CD4-positive, alpha-beta memory T cell (primary cell): ENCODE measurements at regions not wholly inside any gene's neighbourhood (a gene's known extent, or its start where the extent isn't known, plus 50 kb on each side); places are given as distances from the start of the nearest gene placed in this dataset.
A peak's percentile ranks its signal among the peaks of the same experiment; 100 is the strongest.
"Not testable (repeated sequence)": the region's sequence is repeated elsewhere in the genome, so short reads cannot be mapped to it uniquely, and the experiment has no call there.

Source experiments
- CTCF ChIA-PET: fragments of 350-600 bp; sonication (Branson Sonifier 250); formaldehyde crosslinking; loops from one replicate; lab custom pipeline; 2021; ENCODE audit warnings: inconsistent platforms; ENCODE audit not compliant: partially characterized antibody; lab: Charles Lee
- POLR2A ChIA-PET: fragments of 350-600 bp; sonication (Branson Sonifier 250); formaldehyde crosslinking; loops from one replicate; lab custom pipeline; 2021; ENCODE audit not compliant: partially characterized antibody; lab: Charles Lee
- DNase-seq, 5 donors: peaks; one replicate each; pipeline versions ENCODE4 v3.0.0 to v3.0.0-alpha.2; 2020 to 2022; ENCODE audit warnings: mixed read lengths in 1 of 5
- H3K27ac ChIP-seq: one replicate; pipeline ENCODE4 v1.7.0; 2013; ENCODE audit warnings: low read depth, low read length
- H3K27me3 ChIP-seq: 2 replicates; pipeline ENCODE4 v1.7.0; 2013; ENCODE audit warnings: mild to moderate bottlenecking, low read length, moderate library complexity; ENCODE audit not compliant: insufficient read depth
- H3K36me3 ChIP-seq: 2 replicates; pipeline ENCODE4 v1.7.0; 2013; ENCODE audit warnings: mild to moderate bottlenecking, low read length, moderate library complexity; ENCODE audit not compliant: insufficient read depth
- H3K4me1 ChIP-seq: 2 replicates; pipeline ENCODE4 v1.7.0; 2013; ENCODE audit warnings: mild to moderate bottlenecking, low read length, moderate library complexity; ENCODE audit not compliant: insufficient read depth
- H3K4me3 ChIP-seq, 2 donors: one replicate each; pipeline ENCODE4 v1.7.0; 2013; ENCODE audit warnings: low read length in 2 of 2, mild to moderate bottlenecking in 1 of 2
- H3K9me3 ChIP-seq, 2 donors: one replicate each; pipeline ENCODE4 v1.7.0; 2013; ENCODE audit warnings: low read length in 2 of 2, control low read depth in 1 of 2; ENCODE audit not compliant: control insufficient read depth in 1 of 2
- H3K27ac Mint-ChIP-seq, 7 donors: one replicate each; pipeline ENCODE4 v1.8.0; 2020 to 2021; ENCODE audit warnings: mixed read lengths in 7 of 7, mild to moderate bottlenecking in 6 of 7, inconsistent platforms in 3 of 7, moderate library complexity in 3 of 7
- H3K27me3 Mint-ChIP-seq, 2 donors: one replicate each; pipeline ENCODE4 v1.8.0; 2020 to 2021; ENCODE audit warnings: mixed read lengths in 2 of 2
- H3K36me3 Mint-ChIP-seq, 2 donors: one replicate each; pipeline ENCODE4 v1.8.0; 2020 to 2021; ENCODE audit warnings: mixed read lengths in 2 of 2, inconsistent platforms in 1 of 2, mild to moderate bottlenecking in 1 of 2
- H3K4me1 Mint-ChIP-seq, 4 donors: one replicate each; pipeline ENCODE4 v1.8.0; 2020 to 2021; ENCODE audit warnings: mixed read lengths in 4 of 4, mild to moderate bottlenecking in 1 of 4
- H3K4me3 Mint-ChIP-seq, 8 donors: one replicate each; pipeline ENCODE4 v1.8.0; 2020 to 2021; ENCODE audit warnings: mixed read lengths in 8 of 8, mild to moderate bottlenecking in 7 of 8, moderate library complexity in 6 of 8, inconsistent platforms in 3 of 8
- H3K9me3 Mint-ChIP-seq, 8 donors: one replicate each; pipeline ENCODE4 v1.8.0; 2020 to 2021; ENCODE audit warnings: mixed read lengths in 8 of 8, mild to moderate bottlenecking in 5 of 8, inconsistent platforms in 3 of 8, moderate library complexity in 1 of 8
- intact Hi-C: fragments of 100-400 bp; cut with micrococcal nuclease; formaldehyde crosslinking; loops from one replicate; pipeline ENCODE4 v1.15.1; 2023

DNA sequence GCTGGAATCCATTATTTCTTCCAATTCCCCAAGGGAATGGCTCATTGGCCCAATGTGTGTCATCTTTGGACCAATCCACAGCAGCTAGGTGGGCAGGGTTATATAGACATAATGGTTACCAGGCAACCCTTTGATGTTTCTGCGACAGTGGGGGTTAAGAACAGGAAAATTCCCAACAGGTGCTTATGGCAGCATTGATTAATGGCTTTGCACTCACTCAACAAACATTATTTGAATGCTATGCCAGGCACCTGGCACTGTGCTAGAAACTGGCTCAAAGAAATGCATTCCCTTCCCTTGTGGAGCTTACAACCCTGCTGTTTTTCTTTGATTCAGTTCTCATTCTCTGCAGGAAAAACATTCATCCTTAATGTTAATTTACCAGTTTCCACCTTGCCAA is 1221.0 kb downstream of the AACS start:
- Mint-ChIP-seq H3K4me3 (no peak overlapping the region), H3K27ac (no peak overlapping the region), H3K9me3 (peaks cover 2 to 10% (median 6%) of the 10 kb centered on the region in 8 donors), H3K27me3 (no peaks in the 10 kb centered on the region), H3K36me3 (no peaks in the 10 kb centered on the region), H3K4me1 (no peaks in the 10 kb centered on the region)
- Histone ChIP-seq H3K4me1 (no peaks in the 10 kb centered on the region), H3K4me3 (no peak overlapping the region), H3K36me3 (no peaks in the 10 kb centered on the region), H3K27ac (no peak overlapping the region), H3K9me3 (no peaks in the 10 kb centered on the region), H3K27me3 (no peaks in the 10 kb centered on the region)
- ChIA-PET POLR2A (no interaction called here), CTCF (interaction anchor here (1.1 kb wide), 1 partner anchor 11 kb away, joined by 3 read pairs; no protein-coding TSS in a partner anchor)
- no peak for DNase-seq
- intact Hi-C loops, result no loop called here

GRCh38 chr12:126290456-126290855 is 1225.2 kb downstream of the AACS start:
- CTCF ChIA-PET, result no interaction called here
- intact Hi-C loops, result no loop called here
- H3K27me3 Mint-ChIP-seq, result no peaks in the 10 kb centered on the region

DNA sequence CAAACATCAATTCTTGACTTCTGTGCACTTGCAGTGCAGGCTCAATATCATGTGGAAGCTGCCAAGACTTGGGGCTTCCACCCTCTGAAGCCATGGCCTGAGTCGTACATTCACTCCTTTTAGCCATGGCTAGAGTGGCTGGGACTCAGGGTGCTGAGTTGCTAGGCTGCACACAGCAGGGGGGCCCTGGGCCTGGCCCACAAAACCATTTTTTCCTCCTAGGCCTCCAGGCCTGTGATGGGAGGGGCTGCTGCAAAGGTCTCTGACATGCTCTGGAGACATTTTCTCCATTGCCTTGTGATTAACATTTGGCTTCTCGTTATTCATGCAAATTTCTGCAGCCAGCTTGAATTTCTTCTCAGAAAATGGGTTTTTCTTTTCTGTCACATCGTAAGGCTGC is 1226.8 kb downstream of the AACS start:
- H3K36me3 ChIP-seq, H3K36me3 Mint-ChIP-seq, intact Hi-C loops, DNase-seq, H3K4me1 ChIP-seq, H3K4me3 Mint-ChIP-seq, H3K27me3 ChIP-seq, H3K27me3 Mint-ChIP-seq, H3K4me3 ChIP-seq, H3K9me3 ChIP-seq, H3K4me1 Mint-ChIP-seq, CTCF ChIA-PET, POLR2A ChIA-PET, H3K27ac Mint-ChIP-seq, H3K27ac ChIP-seq: not testable (repeated sequence)
- peaks cover 3 to 19% (median 10%) of the 10 kb centered on the region in 8 donors for H3K9me3 Mint-ChIP-seq

More at GRCh38 chr12:126290456-126290855, 1225.2 kb downstream of the AACS start:
- H3K4me1 Mint-ChIP-seq, result no peaks in the 10 kb centered on the region
- Histone ChIP-seq H3K4me3 (no peak overlapping the region), H3K9me3 (no peaks in the 10 kb centered on the region), H3K27me3 (no peaks in the 10 kb centered on the region), H3K27ac (no peak overlapping the region), H3K4me1 (no peaks in the 10 kb centered on the region), H3K36me3 (no peaks in the 10 kb centered on the region)
- no peaks in the 10 kb centered on the region for H3K36me3 Mint-ChIP-seq
- H3K4me3 Mint-ChIP-seq, result no peak overlapping the region
- DNase-seq, result no peak
- H3K27ac Mint-ChIP-seq, result no peak overlapping the region
- POLR2A ChIA-PET, result no interaction called here
- peaks cover 2 to 19% (median 10%) of the 10 kb centered on the region in 8 donors for H3K9me3 Mint-ChIP-seq

- intact Hi-C loops, result no loop called here
- Mint-ChIP-seq H3K27me3 (no peaks in the 10 kb centered on the region), H3K9me3 (peaks cover 4 to 17% (median 8%) of the 10 kb centered on the region in 8 donors), H3K27ac (peak overlapping the region in 1 of 7 donors; percentile 59), H3K36me3 (no peaks in the 10 kb centered on the region), H3K4me3 (no peak overlapping the region), H3K4me1 (no peaks in the 10 kb centered on the region)
- Histone ChIP-seq H3K27me3 (no peaks in the 10 kb centered on the region), H3K9me3 (no peaks in the 10 kb centered on the region), H3K4me3 (no peak overlapping the region), H3K27ac (no peak overlapping the region), H3K36me3 (no peaks in the 10 kb centered on the region), H3K4me1 (no peaks in the 10 kb centered on the region)
- DNase-seq, result no peak
- POLR2A ChIA-PET, result no interaction called here
- CTCF ChIA-PET, result no interaction called here
These were observed 1230.4 kb downstream of the AACS start for GRCh38 chr12:126295652-126296051.

- intact Hi-C loops, result no loop called here
- Histone ChIP-seq H3K4me3 (no peak overlapping the region), H3K36me3 (no peaks in the 10 kb centered on the region), H3K9me3 (no peaks in the 10 kb centered on the region), H3K27ac (no peak overlapping the region), H3K4me1 (no peaks in the 10 kb centered on the region), H3K27me3 (no peaks in the 10 kb centered on the region)
- Mint-ChIP-seq H3K27me3 (no peaks in the 10 kb centered on the region), H3K4me3 (no peak overlapping the region), H3K4me1 (no peaks in the 10 kb centered on the region), H3K9me3 (peaks cover 0 to 16% (median 2%) of the 10 kb centered on the region in 8 donors), H3K27ac (no peak overlapping the region), H3K36me3 (no peaks in the 10 kb centered on the region)
- POLR2A ChIA-PET, result no interaction called here
- no peak for DNase-seq
- CTCF ChIA-PET, result no interaction called here
These were observed 1244.0 kb downstream of the AACS start for GRCh38 chr12:126309278-126309677.

DNA sequence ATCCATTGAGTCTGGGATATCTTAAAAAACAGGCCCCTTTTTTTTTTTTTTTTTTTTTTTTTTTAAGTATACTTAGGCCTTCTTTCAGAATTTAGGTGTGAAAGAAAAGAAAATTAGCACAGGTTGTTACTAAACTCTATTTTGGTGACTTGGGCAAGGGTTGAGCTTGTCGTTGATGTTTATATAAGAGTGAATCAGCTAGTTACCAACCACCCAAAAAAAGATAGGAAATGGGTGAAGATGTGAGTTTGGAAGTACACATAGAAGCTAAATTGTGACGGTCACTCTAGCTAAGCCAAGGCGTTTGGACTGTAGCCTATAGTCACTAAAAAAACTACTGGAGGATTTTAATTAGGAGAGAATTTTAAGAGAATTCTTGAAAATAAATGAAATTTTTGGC is 1247.2 kb downstream of the AACS start:
- ChIA-PET CTCF (no interaction called here), POLR2A (no interaction called here)
- no peak for DNase-seq
- Mint-ChIP-seq H3K27ac (no peak overlapping the region), H3K9me3 (peaks cover 0 to 6% (median 1%) of the 10 kb centered on the region in 8 donors), H3K4me1 (no peaks in the 10 kb centered on the region), H3K36me3 (no peaks in the 10 kb centered on the region), H3K4me3 (no peak overlapping the region), H3K27me3 (no peaks in the 10 kb centered on the region)
- no peaks in the 10 kb centered on the region for H3K36me3 ChIP-seq
- H3K27me3 ChIP-seq, result no peaks in the 10 kb centered on the region
- H3K27ac ChIP-seq, result no peak overlapping the region
- intact Hi-C loops, result no loop called here
- no peaks in the 10 kb centered on the region for H3K4me1 ChIP-seq
- H3K4me3 ChIP-seq, result no peak overlapping the region
- H3K9me3 ChIP-seq, result no peaks in the 10 kb centered on the region

DNA sequence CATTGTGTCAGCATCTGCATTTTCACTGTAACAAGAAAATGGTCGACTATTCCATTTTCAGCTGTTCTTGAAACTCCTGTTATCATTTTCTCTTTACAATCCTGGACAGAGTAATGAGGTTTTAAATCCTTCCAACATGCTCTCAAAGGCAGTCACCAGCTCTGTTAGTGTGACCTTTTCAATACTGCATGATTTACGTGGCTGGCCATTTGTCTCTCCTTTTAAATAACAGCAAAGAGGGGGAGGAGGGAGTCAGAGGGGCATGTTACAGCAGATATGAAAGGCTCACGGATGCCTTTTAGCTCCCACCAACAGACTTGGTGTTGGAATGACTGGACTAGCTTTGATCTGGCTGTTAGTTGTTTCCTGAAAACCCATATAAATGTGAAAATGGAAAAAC is 1251.2 kb downstream of the AACS start:
- H3K27ac ChIP-seq, result no peak overlapping the region
- DNase-seq, result no peak
- no peaks in the 10 kb centered on the region for H3K27me3 Mint-ChIP-seq
- H3K27me3 ChIP-seq, result no peaks in the 10 kb centered on the region
- no peaks in the 10 kb centered on the region for H3K9me3 ChIP-seq
- H3K27ac Mint-ChIP-seq, result no peak overlapping the region
- CTCF ChIA-PET, result no interaction called here
- POLR2A ChIA-PET, result no interaction called here
- H3K36me3 ChIP-seq, result no peaks in the 10 kb centered on the region
- no peak overlapping the region for H3K4me3 ChIP-seq
- intact Hi-C loops, result no loop called here
- H3K36me3 Mint-ChIP-seq, result no peaks in the 10 kb centered on the region
- H3K4me1 ChIP-seq, result no peaks in the 10 kb centered on the region
- no peak overlapping the region for H3K4me3 Mint-ChIP-seq
- H3K4me1 Mint-ChIP-seq, result no peaks in the 10 kb centered on the region
- H3K9me3 Mint-ChIP-seq, result peaks cover 0 to 5% (median 4%) of the 10 kb centered on the region in 8 donors
